Astrocyte of the hippocampus (primary cell): ENCODE measurements at regions not wholly inside any gene's neighbourhood (a gene's known extent, or its start where the extent isn't known, plus 50 kb on each side); places are given as distances from the start of the nearest gene placed in this dataset.

Source experiments
- DNase-seq: peaks from one replicate; pipeline ENCODE4 v3.0.0; 2011; ENCODE audit warnings: low read depth, low spot score

DNA sequence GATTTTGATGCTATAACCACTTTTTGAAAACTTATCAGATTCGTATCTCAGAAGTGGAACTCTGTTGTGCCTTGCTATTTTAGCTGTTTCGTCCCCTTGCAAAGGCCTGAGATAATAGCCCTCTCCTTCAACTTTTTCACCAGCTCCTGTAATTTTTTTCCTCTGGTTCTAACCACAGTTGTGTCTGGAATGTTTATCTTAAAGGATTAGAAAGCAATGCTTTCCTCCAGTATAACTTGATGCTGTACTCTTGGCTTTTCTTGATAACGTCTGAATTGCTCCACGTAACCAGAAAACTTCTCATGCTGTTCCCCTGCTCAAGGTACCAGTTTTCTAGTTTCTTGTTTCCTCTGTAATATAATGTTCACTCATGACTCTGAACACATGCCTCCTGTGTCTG lies 209.4 kb downstream of the DTWD2 start:
- DNase-seq, result peak; percentile 77

DNA sequence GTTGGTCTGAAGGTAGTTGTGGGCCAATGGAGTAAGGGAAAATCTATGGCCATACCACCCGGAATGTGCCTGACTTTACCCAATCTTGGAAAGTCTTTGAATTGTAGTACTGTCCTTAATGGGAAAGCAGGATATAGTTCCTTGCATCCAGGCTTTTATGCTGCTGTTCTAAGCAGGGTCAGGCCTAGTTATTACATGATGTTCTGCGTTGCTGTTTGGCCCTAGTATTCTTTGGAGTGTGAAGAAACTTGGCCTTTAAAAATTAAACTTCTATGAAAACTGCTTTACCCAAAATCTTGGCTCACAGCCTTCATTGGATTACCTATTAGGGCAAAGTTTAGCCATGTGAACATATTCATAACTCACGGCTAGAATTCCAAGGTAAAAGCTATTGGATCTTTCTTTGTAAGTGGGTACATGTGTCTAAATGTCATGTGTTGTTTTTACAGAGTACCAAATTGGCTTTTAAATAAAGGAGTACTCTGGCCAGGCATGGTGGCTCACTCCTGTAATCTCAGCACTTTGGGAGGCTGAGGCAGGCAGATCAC lies 211.1 kb downstream of the DTWD2 start:
- DNase-seq, result no peak

DNA sequence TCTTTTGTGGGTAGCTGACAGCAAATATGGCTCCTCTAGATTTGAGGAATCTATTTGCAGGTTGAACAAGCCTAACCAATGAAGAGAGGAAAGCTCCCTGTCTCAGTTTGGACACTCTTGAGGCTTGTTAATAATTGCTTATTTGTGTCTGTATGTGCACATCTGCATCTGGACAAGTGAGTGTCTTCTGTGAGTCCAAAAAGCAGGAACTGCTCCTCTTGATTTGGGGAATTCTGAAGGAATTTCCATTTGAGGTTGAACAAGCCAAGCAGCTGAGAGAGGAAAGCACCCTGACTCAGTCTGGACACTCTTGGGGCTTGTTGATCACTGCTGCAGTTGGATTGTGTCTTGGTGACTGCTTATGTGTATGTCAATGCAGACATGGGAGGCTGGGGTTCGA lies 211.6 kb downstream of the DTWD2 start:
- no peak for DNase-seq

DNA sequence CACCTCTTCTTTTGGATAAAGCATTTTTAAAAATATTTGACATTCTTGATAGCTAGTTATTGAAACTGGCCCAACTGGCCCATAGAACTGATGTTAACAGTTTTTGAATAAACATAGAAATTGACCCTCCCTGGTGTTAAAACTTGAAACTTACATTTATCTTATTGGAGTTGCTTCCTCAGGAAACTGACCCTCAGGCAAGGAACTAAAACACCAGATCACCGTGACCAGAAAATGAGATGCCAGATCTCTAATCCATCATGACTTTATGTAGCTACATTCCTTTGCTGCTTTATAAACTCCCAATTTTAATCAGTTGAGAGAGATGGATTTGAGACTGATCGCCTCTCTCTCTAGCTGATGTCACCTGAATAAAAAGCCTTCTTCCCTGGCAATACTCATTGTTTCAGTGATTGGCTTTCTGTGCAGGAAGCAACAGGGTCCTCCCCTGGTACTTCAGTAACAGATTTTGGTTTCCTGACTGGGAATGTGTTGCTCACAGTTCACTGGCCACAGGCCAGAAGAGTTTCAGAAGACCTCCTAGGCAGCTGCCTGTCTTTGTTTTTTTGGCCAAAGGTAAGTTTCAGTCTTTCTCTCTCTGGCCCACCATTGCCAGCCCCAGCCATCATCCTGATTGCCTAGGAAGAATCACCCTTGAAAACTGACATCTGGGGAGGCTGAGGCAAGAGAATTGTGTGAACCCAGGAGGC lies 212.4 kb downstream of the DTWD2 start:
- no peak for DNase-seq

DNA sequence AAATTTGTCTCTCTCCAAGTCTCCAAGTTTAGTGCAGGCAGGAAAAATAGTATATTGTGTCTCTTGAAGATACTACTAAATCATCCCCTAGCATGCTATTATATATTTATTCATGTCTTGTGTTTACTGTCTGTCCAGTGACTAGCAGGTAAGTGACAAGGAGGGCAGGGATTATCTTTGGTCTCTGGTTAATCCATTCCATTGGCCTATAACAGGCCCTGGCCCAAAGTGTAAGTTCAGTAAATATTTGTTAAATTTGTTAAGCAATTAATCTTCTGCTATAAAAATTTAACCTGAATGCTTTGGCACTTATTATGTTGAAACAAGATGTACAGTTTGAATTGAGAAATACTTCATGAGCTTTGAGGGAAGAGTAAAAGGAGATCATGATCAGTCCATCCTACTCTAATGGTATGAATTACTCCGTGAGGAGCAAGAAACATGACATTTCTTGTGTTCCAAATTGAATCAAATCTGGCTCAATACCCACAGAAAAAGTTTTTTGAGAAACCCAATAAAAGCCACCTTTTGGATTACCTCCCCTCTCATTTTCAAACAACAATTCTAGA lies 219.7 kb downstream of the DTWD2 start:
- no peak for DNase-seq

DNA sequence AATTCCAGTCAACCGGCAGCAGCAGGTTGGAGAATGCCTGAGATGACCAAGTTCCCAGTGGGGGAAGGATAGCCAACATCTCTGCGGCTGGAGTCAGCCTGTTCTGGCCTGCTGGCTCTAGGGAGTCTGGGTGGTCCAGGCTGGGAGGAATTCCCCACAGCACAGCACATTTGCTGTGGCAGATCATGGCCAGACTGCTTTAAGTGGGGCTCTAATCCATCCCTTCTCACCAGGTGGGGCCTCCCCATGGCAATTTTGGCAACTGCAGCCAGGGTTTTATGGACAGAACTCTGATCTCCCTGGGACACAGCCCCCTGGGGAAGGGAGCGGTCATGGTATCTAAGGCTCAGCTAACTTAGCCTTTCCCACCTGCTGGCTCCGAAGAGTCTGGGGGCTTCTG lies 226.1 kb downstream of the DTWD2 start:
- no peak for DNase-seq

DNA sequence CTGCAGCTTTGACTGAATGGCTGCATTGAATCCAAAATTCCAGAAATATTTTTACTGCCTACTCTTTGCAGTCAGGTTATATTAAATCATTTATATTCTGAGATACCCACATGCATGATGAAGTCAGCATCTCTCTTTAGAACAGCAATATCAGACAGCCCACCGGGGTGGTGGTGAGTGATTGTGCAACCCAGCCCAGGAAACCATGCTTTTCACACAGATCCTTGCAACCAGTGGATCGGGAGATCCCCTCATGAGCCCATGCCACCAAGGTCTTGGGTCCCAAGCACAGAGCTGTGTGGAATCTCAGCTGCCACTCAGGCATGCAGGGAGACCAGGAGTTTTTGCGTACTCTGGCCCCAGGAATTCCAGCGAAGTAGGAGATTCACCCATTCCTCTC lies 226.5 kb downstream of the DTWD2 start:
- no peak for DNase-seq

DNA sequence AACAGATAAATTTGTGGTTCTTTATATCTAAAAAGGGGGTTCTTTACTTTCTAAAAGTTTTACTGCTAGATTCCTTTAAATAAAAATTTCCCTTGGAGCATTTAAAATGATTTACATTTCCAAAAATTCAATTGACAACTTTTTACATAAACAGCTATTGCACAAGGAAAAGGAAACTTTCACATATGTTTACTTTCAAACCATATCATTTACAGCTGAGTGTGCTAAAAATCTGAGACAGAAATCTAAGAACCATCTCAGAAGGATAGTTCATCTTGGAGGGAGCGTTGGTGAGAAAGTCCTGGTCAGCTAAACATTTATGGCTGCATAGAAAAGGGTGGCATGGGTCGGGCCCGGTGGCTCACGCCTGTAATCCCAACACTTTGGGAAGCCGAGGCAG lies 235.4 kb downstream of the DTWD2 start:
- no peak for DNase-seq

DNA sequence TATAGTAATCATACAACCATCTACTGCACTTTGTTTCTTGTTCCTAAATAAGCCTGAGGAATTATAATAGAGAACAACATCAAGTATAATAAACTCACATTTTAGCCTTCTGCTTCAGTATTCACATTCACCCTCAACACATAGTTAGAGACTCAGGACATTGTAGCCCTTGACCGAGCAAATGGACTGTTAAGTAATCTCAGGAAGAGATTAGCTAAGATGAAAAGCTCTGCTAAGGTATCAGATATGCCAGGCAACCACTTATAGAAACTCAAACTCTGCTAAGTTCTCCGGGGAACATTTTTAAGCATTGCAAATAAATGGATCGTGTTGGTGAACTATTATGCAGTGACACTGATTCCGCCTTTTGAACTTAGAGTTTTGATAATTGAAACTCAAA lies 252.0 kb downstream of the DTWD2 start:
- DNase-seq, result no peak

DNA sequence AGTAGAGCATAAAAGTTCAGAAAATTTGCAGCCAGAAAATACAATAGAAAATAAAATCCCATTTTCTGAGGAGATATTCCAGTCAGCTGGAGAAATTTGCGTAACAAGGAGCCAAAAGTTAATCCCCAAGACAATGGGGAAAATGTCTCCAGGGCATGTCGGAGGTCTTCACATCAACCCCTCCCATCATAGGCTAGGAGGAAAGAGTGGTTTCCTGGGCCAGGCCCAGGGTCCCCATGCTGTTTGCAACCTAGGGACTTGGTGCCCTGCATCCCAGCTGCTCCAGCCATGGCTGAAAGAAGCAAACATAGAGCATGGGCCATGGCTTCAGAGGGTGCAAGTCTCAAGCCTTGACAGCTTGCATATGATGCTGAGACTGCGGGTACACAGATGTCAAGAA lies 255.0 kb downstream of the DTWD2 start:
- DNase-seq, result no peak

DNA sequence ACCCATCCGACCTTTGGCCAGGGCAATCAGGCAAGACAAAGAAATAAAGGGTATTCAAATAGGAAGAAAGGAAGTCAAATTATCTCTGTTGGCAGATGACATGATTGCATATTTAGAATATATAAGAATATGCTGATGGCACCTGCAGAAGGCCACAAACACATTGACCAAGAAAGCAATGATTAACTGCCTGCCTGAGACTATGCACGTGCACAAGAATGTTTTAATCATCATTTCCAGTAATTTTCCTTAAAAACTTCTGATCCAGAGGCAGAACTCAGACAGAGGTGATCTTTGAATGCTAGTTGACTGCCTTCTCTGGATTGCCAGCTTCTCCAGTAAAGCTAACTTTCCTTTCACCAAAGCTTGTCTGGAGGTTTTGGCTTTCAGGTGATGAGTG lies 260.2 kb downstream of the DTWD2 start:
- no peak for DNase-seq

DNA sequence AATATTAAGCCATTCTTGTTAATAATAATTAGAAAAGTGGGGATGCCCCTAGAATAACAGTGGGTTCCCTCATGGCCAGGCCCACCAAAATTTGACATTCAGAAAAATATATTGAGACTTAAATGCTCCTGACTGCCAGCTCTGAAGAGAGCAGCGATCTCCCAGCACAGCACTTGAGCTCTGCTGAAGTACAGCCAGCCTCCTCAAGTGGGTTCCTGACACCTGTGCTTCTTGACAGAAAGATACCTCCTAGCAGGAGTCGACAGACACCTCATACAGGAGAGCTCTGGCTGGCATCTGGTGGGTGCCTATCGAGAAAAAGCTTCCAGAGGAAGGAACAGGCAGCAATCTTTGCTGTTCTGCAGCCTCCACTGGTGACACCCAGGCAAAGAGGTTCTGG lies 261.5 kb downstream of the DTWD2 start:
- DNase-seq, result no peak

DNA sequence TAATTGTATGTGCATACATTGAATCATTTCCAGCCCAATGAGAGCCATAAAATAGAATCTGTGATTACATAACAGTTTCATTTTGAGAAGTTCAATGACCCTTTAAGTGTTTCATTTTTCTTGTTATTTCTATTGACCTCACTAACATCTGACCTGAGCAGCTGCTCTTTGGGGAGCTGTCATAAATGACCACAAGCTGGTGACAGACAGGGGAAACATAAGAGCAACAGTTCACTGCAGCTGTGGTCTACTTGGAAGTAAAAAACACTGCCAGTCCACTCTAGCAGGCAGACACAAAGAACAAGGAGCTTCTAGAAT lies 265.4 kb downstream of the DTWD2 start:
- no peak for DNase-seq

DNA sequence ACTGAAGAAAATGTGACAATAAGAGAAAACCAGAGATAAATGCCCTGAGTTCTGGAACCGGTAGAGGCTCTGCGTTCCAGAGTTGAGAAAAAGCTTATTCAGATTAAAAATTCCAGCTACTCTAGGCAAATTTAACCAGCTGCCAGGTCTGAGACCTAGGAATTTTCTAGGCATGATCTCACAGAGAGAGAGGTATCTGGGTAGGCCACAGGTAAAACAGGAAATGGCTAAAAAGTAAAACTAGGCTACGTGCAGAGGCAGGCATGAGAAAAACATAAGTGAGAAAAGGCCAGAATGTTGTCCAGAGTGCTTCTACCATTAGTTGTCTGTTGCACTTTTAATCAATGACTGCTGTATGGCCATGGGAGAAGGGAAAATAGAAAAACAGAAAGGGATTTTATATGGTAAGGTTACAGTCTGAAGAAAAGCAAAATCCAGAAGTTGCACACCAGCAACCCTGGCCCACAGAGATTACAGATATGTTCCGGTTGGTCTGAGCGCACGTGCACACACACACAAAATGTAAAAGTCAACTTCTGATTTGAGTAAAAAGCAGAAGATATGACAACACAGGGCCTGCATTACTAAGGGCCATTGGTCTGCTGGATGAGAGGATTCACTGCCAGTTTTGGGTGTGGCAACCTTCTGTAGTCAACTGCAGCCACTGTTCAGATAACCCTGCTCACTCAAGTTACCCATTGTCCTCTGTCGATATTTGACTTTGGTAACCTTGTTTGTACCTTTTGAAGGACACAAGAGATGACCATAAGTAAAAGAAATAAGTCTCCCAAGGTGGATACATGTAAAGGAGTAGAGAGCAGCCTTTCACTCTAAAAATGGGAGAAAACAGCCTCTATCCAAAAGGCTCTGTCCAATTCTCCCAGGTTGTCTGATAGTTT lies 266.0 kb downstream of the DTWD2 start:
- DNase-seq, result no peak

DNA sequence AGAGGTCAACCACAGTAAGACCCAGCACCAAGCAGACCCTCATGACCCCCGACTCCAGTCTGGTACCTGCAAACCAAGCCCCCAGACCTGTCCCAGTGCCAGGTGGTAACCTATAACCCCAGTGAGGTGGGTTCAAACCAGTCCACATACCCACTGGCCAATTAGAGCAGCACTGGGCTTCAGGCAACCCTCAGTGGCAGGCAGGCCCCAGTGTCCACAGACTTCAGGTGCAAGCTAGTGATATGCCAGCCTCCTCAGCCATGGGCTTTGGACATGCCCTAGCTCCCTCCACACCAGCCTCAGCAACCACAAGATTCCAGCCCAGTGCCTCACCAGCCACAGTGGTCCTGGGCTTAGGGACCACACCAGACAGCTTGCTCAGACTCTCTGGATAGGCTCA lies 276.6 kb downstream of the DTWD2 start:
- DNase-seq, result no peak

DNA sequence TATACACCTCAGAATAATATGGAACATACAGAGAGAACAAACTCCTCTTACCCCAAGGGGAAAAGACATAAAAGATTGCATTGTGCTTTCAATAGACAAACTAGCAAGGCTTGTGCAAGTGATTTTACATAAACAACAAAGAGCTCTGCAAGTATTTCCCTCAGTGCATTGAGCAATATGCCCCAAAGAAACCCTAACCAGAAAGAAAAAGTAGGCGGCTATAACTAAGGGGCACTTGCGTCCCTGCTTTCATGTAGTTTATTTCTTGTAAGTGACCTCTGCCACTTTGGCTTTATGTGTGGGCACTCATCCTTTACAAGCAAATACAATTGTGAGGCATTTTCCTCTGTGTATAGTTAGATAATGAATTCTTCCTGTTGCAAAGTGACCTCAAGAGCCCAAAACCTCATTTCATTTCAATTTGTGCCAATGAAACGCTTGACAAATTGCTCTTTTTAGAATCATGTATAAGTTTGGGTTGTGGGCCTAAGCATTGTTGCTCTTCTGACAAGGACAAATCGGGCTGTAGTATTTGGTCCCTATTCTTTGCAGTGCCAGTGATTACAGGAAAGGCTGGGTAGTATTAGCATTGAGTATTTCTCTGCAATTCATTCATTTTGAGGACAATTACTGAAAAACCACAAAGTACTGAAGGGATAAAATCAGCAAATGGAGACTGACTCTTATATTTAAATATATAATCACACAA lies 282.2 kb downstream of the DTWD2 start:
- DNase-seq, result peak; percentile 3

DNA sequence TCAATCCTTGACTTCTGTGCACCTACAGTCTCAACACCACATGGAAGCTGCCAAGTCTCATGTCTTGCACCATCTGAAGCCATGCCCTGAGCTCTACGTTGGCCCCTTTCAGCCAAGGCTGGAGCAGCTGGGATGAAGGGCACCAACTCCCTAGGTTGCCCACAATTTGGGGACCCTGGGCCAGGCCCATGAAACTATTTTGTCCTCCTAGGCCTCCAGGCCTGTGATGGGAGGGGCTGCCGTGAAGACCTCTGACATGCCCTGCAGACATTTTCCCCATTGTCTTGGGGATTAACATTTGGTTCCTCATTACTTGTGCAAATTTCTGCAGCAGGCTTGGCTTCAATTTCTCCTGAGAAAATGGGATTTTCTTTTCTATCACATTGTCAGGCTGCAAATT lies 285.1 kb downstream of the DTWD2 start:
- no peak for DNase-seq

DNA sequence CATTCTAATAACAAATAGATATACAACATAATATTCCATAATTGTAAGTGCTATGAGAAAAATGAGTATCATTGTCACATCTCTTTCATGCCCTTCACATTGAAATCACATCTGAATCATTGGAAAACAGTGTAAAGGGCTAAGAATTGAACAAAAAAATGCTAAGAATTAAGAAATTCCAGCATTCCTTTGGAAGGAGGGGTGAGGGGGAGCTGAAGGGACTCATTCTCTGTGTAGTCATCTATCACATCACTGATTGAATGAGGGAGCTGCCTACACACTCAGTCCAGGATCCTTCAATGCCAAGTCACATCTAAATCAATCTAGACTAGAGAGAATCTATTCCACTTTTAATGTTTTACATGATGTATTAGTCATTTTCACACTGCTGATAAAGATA lies 286.6 kb downstream of the DTWD2 start:
- peak; percentile 60 for DNase-seq

DNA sequence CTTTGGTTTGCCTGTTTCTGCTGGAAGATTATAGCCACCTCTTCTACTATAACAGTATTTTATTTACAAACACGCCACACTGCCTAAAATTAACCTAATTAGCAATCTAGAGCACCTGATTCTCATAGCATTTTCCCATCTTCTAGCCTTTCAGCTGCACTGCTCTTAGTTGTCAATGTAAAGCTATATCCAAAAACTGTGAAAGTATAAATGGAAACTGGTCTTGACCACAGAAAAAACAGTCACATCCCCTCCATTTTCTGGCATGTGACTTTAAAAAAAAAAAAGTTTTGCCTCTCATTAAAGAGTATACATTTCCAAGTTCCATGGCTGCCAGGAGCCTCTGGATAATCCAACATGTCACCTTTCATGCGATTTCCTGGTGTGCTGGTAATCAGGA lies 287.8 kb downstream of the DTWD2 start:
- DNase-seq, result no peak

DNA sequence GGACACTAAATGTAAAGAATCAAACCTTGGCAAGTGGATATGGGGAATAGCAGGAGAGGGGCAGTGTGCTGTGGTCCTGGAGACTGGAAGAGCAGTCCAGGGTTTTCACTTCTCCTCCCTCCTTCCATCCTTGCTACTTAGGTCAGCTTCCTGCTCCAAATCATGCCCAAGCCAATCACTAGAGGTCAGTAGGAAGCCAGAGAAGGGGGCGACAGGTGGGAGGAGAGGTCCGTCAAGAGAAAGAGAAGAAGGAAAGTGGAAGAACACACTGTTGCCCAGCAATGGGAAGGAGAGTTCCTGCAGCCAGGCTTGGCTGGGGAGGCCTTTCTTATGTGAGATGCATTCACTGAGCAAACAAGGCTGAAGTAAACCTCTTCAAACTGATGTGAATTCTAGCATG lies 289.6 kb downstream of the DTWD2 start:
- no peak for DNase-seq

DNA sequence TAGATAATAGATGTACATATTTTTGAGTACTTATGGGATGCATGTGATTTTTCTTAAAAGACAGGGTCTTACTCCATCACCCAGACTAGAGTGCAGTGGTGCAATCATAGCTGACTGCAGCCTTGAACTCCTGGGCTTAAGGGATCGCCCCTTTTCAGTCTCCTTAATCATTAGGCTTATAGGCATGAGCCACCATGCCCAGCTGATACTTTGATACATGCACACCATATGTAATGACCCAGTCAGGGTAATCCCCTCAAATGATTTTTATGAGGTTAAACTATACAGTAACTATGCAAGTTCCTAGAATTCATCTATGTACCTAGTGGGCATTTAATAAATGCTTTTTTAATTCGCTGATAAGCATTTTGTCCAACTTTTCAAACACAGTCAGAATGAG lies 292.3 kb downstream of the DTWD2 start:
- DNase-seq, result no peak

DNA sequence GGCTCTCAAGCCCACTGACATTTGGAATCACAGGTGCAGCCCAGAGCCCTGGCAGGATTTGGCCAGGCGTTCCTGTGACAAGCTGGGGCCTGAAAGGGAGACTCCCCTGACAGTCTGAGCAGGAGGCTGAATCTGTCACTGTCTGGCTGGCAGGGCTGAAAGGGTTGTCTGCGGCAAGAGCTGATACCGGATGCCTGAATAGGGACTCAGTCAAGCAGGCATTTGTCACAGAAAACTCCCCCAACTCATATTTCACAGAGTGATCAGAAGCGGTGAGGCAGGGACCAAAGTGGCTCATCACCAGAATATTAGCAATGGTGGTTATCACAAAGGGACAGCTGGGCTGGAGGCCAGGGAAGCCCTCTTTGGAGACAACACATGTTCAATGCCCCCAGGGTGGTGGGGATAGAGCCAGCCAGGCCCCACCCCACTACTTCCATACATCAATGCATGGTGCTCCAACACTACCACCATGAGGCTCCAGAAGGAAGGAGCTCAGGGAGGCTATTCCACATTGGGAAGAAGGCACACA lies 295.5 kb downstream of the DTWD2 start:
- no peak for DNase-seq
